ENCODE measurements at regions not wholly inside any gene's neighbourhood (a gene's known extent, or its start where the extent isn't known, plus 50 kb on each side); places are given as distances from the start of the nearest gene placed in this dataset.
A peak's percentile ranks its signal among the peaks of the same experiment; 100 is the strongest.

- DNase-seq (ENCODE audit: low read depth) = no peak
- H3K4me3 ChIP-seq (ENCODE audit: low read depth, low read length) = no peak overlapping the region
Observed at GRCh38 chr12:107475900-107476299, 209.7 kb upstream of the PWP1 start.

- H3K4me3 ChIP-seq (ENCODE audit: low read depth, low read length) = no peak overlapping the region
- DNase-seq (ENCODE audit: low read depth) = no peak
Observed at GRCh38 chr12:107477018-107477417, 208.6 kb upstream of the PWP1 start.

- H3K4me3 ChIP-seq (ENCODE audit: low read depth, low read length) = no peak overlapping the region
- no peak for DNase-seq (ENCODE audit: low read depth)
Observed at GRCh38 chr12:107477947-107478610, 207.5 kb upstream of the PWP1 start.

GRCh38 chr12:107478881-107479280, 206.7 kb upstream of the PWP1 start:
- no peak overlapping the region for H3K4me3 ChIP-seq (ENCODE audit: low read depth, low read length)
- peak; percentile 38 for DNase-seq (ENCODE audit: low read depth)

- H3K4me3 ChIP-seq (ENCODE audit: low read depth, low read length) = no peak overlapping the region
- no peak for DNase-seq (ENCODE audit: low read depth)
Observed at GRCh38 chr12:107480836-107481608, 204.6 kb upstream of the PWP1 start.

GRCh38 chr12:107484230-107484629, 201.4 kb upstream of the PWP1 start:
- no peak for DNase-seq (ENCODE audit: low read depth)
- H3K4me3 ChIP-seq (ENCODE audit: low read depth, low read length) = no peak overlapping the region

GRCh38 chr12:107484941-107485340, 200.7 kb upstream of the PWP1 start:
- no peak overlapping the region for H3K4me3 ChIP-seq (ENCODE audit: low read depth, low read length)
- no peak for DNase-seq (ENCODE audit: low read depth)

GRCh38 chr12:107485731-107486130, 199.9 kb upstream of the PWP1 start:
- no peak overlapping the region for H3K4me3 ChIP-seq (ENCODE audit: low read depth, low read length)
- no peak for DNase-seq (ENCODE audit: low read depth)

GRCh38 chr12:107486140-107486892, 199.3 kb upstream of the PWP1 start:
- H3K4me3 ChIP-seq (ENCODE audit: low read depth, low read length) = no peak overlapping the region
- no peak for DNase-seq (ENCODE audit: low read depth)

GRCh38 chr12:107487011-107487680, 198.5 kb upstream of the PWP1 start:
- DNase-seq (ENCODE audit: low read depth) = no peak
- no peak overlapping the region for H3K4me3 ChIP-seq (ENCODE audit: low read depth, low read length)

- no peak overlapping the region for H3K4me3 ChIP-seq (ENCODE audit: low read depth, low read length)
- peak; percentile 88 for DNase-seq (ENCODE audit: low read depth)
Observed at GRCh38 chr12:107488666-107489065, 196.9 kb upstream of the PWP1 start.

- DNase-seq (ENCODE audit: low read depth) = no peak
- H3K4me3 ChIP-seq (ENCODE audit: low read depth, low read length) = no peak overlapping the region
Observed at GRCh38 chr12:107490010-107490409, 195.6 kb upstream of the PWP1 start.

- H3K4me3 ChIP-seq (ENCODE audit: low read depth, low read length) = no peak overlapping the region
- peak; percentile 89 for DNase-seq (ENCODE audit: low read depth)
Observed at GRCh38 chr12:107491856-107492255, 193.7 kb upstream of the PWP1 start.

- no peak overlapping the region for H3K4me3 ChIP-seq (ENCODE audit: low read depth, low read length)
- DNase-seq (ENCODE audit: low read depth) = no peak
Observed at GRCh38 chr12:107492393-107493134, 193.0 kb upstream of the PWP1 start.

- H3K4me3 ChIP-seq (ENCODE audit: low read depth, low read length) = no peak overlapping the region
- DNase-seq (ENCODE audit: low read depth) = no peak
Observed at GRCh38 chr12:107493135-107493494, 192.5 kb upstream of the PWP1 start.

GRCh38 chr12:107493666-107494065, 191.9 kb upstream of the PWP1 start:
- H3K4me3 ChIP-seq (ENCODE audit: low read depth, low read length) = no peak overlapping the region

GRCh38 chr12:107494331-107494730, 191.3 kb upstream of the PWP1 start:
- DNase-seq (ENCODE audit: low read depth) = no peak
- H3K4me3 ChIP-seq (ENCODE audit: low read depth, low read length) = no peak overlapping the region

More at GRCh38 chr12:107493666-107494065, 191.9 kb upstream of the PWP1 start:
- DNase-seq (ENCODE audit: low read depth) = no peak

- no peak overlapping the region for H3K4me3 ChIP-seq (ENCODE audit: low read depth, low read length)
- DNase-seq (ENCODE audit: low read depth) = no peak
Observed at GRCh38 chr12:107495604-107496003, 190.0 kb upstream of the PWP1 start.

GRCh38 chr12:107497231-107497630, 188.4 kb upstream of the PWP1 start:
- no peak overlapping the region for H3K4me3 ChIP-seq (ENCODE audit: low read depth, low read length)
- DNase-seq (ENCODE audit: low read depth) = no peak
